ENCODE measurements at regions not wholly inside any gene's neighbourhood (a gene's known extent, or its start where the extent isn't known, plus 50 kb on each side); places are given as distances from the start of the nearest gene placed in this dataset.

GRCh38 chr2:100679211-100679610 lies 116.4 kb downstream of the PDCL3 start:
- intact Hi-C loops (cut with micrococcal nuclease), result no loop called here
- Histone ChIP-seq H3K27me3 (replicated peaks in 1 of 4; ENCODE audit: control extremely low read depth in 1 of 4, control insufficient read depth in 3 of 4, insufficient read depth in 4 of 4, low read length in 3 of 4) (peaks cover 0 to 7% (median 3%) of the 10 kb centered on the region in 4 experiments), H3K4me3 (ENCODE audit: control extremely low read depth in 1 of 5, extremely low read depth in 1 of 5, insufficient read depth in 1 of 5, low read depth in 2 of 5, low read length in 4 of 5) (no peak overlapping the region), H3K27ac (ENCODE audit: low read length in 2 of 2) (no peak overlapping the region), H4K20me1 (ENCODE audit: control insufficient read depth, insufficient read depth, low read length, poor library complexity, severe bottlenecking) (no peaks in the 10 kb centered on the region), H3K9me3 (ENCODE audit: control extremely low read depth in 1 of 3, control insufficient read depth in 2 of 3, insufficient read depth in 1 of 3, low read length in 2 of 3) (no peaks in the 10 kb centered on the region), H3K9ac (ENCODE audit: low read length) (no peak overlapping the region), H3K36me3 (replicated peaks in 1 of 2; ENCODE audit: control extremely low read depth in 1 of 2, control insufficient read depth in 1 of 2, extremely low read depth in 1 of 2, insufficient read depth in 2 of 2, low read length in 1 of 2) (no peaks in the 10 kb centered on the region), H3K79me2 (ENCODE audit: control insufficient read depth, insufficient read depth, low read length) (no peaks in the 10 kb centered on the region), H3K4me1 (ENCODE audit: control insufficient read depth in 2 of 2, insufficient read depth in 2 of 2, low read length in 2 of 2) (no peaks in the 10 kb centered on the region), H2AFZ (ENCODE audit: insufficient read depth, low read depth, low read length, poor library complexity, severe bottlenecking) (no peak overlapping the region), H3K4me2 (replicated peaks; ENCODE audit: low read depth, low read length, poor library complexity, severe bottlenecking) (no peak overlapping the region)
- H3K27ac Mint-ChIP-seq, result no peak overlapping the region
- TF ChIP-seq CTCF (IDR thresholded peaks at IDR 0.05), result no peak
- TF ChIP-seq EZH2 (IDR thresholded peaks at IDR 0.05; ENCODE audit: borderline replicate concordance, insufficient read depth, low read depth, low read length, poor library complexity, severe bottlenecking), result no peak
- CTCF ChIA-PET, result no interaction called here
- H3K27me3 Mint-ChIP-seq, result peaks cover 31% of the 10 kb centered on the region
- ATAC-seq (ENCODE audit: low read depth) (no peak), DNase-seq (no peak)
- POLR2A ChIA-PET, result no interaction called here
- H3K4me3 Mint-ChIP-seq, result no peak overlapping the region
- H3K9me3 Mint-ChIP-seq (ENCODE audit: insufficient read depth), result no peaks in the 10 kb centered on the region
- WGBS (ENCODE audit: insufficient coverage), result 94% methylated on average over 9 of the region's 10 CpGs
- no peaks in the 10 kb centered on the region for H3K4me1 Mint-ChIP-seq

- Histone ChIP-seq H3K27me3 (replicated peaks in 1 of 4; ENCODE audit: control extremely low read depth in 1 of 4, control insufficient read depth in 3 of 4, insufficient read depth in 4 of 4, low read length in 3 of 4) (peaks cover 0 to 7% (median 3%) of the 10 kb centered on the region in 4 experiments), H3K9ac (ENCODE audit: low read length) (no peak overlapping the region), H3K9me3 (ENCODE audit: control extremely low read depth in 1 of 3, control insufficient read depth in 2 of 3, insufficient read depth in 1 of 3, low read length in 2 of 3) (no peaks in the 10 kb centered on the region), H3K27ac (ENCODE audit: low read length in 2 of 2) (no peak overlapping the region), H3K4me1 (ENCODE audit: control insufficient read depth in 2 of 2, insufficient read depth in 2 of 2, low read length in 2 of 2) (no peaks in the 10 kb centered on the region), H3K36me3 (replicated peaks in 1 of 2; ENCODE audit: control extremely low read depth in 1 of 2, control insufficient read depth in 1 of 2, extremely low read depth in 1 of 2, insufficient read depth in 2 of 2, low read length in 1 of 2) (no peaks in the 10 kb centered on the region), H2AFZ (ENCODE audit: insufficient read depth, low read depth, low read length, poor library complexity, severe bottlenecking) (no peak overlapping the region), H3K4me2 (replicated peaks; ENCODE audit: low read depth, low read length, poor library complexity, severe bottlenecking) (no peak overlapping the region), H4K20me1 (ENCODE audit: control insufficient read depth, insufficient read depth, low read length, poor library complexity, severe bottlenecking) (no peaks in the 10 kb centered on the region), H3K4me3 (ENCODE audit: control extremely low read depth in 1 of 5, extremely low read depth in 1 of 5, insufficient read depth in 1 of 5, low read depth in 2 of 5, low read length in 4 of 5) (no peak overlapping the region), H3K79me2 (ENCODE audit: control insufficient read depth, insufficient read depth, low read length) (no peaks in the 10 kb centered on the region)
- POLR2A ChIA-PET, result no interaction called here
- no peak overlapping the region for H3K27ac Mint-ChIP-seq
- H3K4me1 Mint-ChIP-seq, result no peaks in the 10 kb centered on the region
- ATAC-seq (ENCODE audit: low read depth) (no peak), DNase-seq (no peak)
- WGBS (ENCODE audit: insufficient coverage), result 95% methylated on average over 6 of the region's 7 CpGs
- no peak overlapping the region for H3K4me3 Mint-ChIP-seq
- H3K27me3 Mint-ChIP-seq, result peaks cover 36% of the 10 kb centered on the region
- no peaks in the 10 kb centered on the region for H3K9me3 Mint-ChIP-seq (ENCODE audit: insufficient read depth)
- no peak for TF ChIP-seq CTCF (IDR thresholded peaks at IDR 0.05)
- TF ChIP-seq EZH2 (IDR thresholded peaks at IDR 0.05; ENCODE audit: borderline replicate concordance, insufficient read depth, low read depth, low read length, poor library complexity, severe bottlenecking), result no peak
- CTCF ChIA-PET, result no interaction called here
- intact Hi-C loops (cut with micrococcal nuclease), result no loop called here
These were observed 119.7 kb downstream of the PDCL3 start for GRCh38 chr2:100682536-100682935.
